Keratinocyte (primary cell): ENCODE measurements at regions not wholly inside any gene's neighbourhood (a gene's known extent, or its start where the extent isn't known, plus 50 kb on each side); places are given as distances from the start of the nearest gene placed in this dataset.

Experiments
- DNase-seq: peaks from one replicate; pipeline ENCODE4 v3.0.0-alpha.2; 2011; ENCODE audit warnings: low read depth, missing footprints, low spot score
- FAIRE-seq: peaks from 2 replicates; lab custom pipeline; 2011; peaks lifted over from hg19 to GRCh38; lab: Jason Lieb, UNC
- H2AFZ ChIP-seq: 2 replicates; pipeline ENCODE4 v1.6.0; 2012; ENCODE audit warnings: low read length, control low read depth, inconsistent platforms; ENCODE audit not compliant: control insufficient read depth
- H3K27ac ChIP-seq: 2 replicates; pipeline ENCODE4 v1.5.1; 2011; ENCODE audit warnings: low read length; ENCODE audit not compliant: control insufficient read depth, insufficient read depth
- H3K27me3 ChIP-seq: 3 replicates; pipeline ENCODE4 v1.6.0; 2011; ENCODE audit warnings: low read length; ENCODE audit not compliant: control insufficient read depth, insufficient read depth; ENCODE audit errors: extremely low read depth
- H3K36me3 ChIP-seq, 2 experiments: 2 replicates in 1 of 2; 3 replicates in 1 of 2; pipeline ENCODE4 v1.5.1; 2011; ENCODE audit warnings: low read length in 2 of 2, mild to moderate bottlenecking in 1 of 2; ENCODE audit not compliant: control insufficient read depth in 2 of 2, insufficient read depth in 2 of 2; ENCODE audit errors: extremely low read depth in 1 of 2
- H3K4me1 ChIP-seq: 3 replicates; pipeline ENCODE4 v1.5.1; 2011; ENCODE audit warnings: low read length; ENCODE audit not compliant: control insufficient read depth, insufficient read depth; ENCODE audit errors: extremely low read depth
- H3K4me2 ChIP-seq: 3 replicates; pipeline ENCODE4 v1.6.0; 2011; ENCODE audit warnings: low read depth, low read length; ENCODE audit not compliant: control insufficient read depth, insufficient read depth; ENCODE audit errors: extremely low read depth
- H3K4me3 ChIP-seq, 3 experiments: fragments of 200-600 bp in 1 of 3; sonication (generic) in 1 of 3; 2 replicates in 2 of 3; 3 replicates in 1 of 3; pipeline ENCODE4 v1.5.1; 2011 to 2016; ENCODE audit warnings: low read length in 3 of 3, mild to moderate bottlenecking in 3 of 3, control low read depth in 2 of 3, inconsistent platforms in 1 of 3, low read depth in 1 of 3, mixed read lengths in 1 of 3, mixed run types in 1 of 3, moderate library complexity in 1 of 3; ENCODE audit not compliant: control insufficient read depth in 2 of 3, insufficient read depth in 2 of 3; ENCODE audit errors: extremely low read depth in 1 of 3
- H3K79me2 ChIP-seq: 2 replicates; pipeline ENCODE4 v1.6.0; 2012; ENCODE audit warnings: low read length; ENCODE audit not compliant: control insufficient read depth, insufficient read depth
- H3K9ac ChIP-seq: 3 replicates; pipeline ENCODE4 v1.6.0; 2011; ENCODE audit warnings: low read length; ENCODE audit not compliant: control insufficient read depth, insufficient read depth; ENCODE audit errors: extremely low read depth
- H3K9me1 ChIP-seq: 3 replicates; pipeline ENCODE4 v1.6.0; 2011; ENCODE audit warnings: low read length; ENCODE audit not compliant: control insufficient read depth, insufficient read depth; ENCODE audit errors: extremely low read depth
- H3K9me3 ChIP-seq: 2 replicates; pipeline ENCODE4 v1.5.1; 2012; ENCODE audit warnings: low read depth, low read length; ENCODE audit not compliant: control insufficient read depth
- H4K20me1 ChIP-seq: 3 replicates; pipeline ENCODE4 v1.6.0; 2011; ENCODE audit warnings: low read length; ENCODE audit not compliant: control insufficient read depth, insufficient read depth; ENCODE audit errors: extremely low read depth
- CTCF ChIP-seq, 3 experiments: IDR thresholded peaks in 1 of 3; conservative IDR thresholded peaks in 1 of 3; optimal IDR thresholded peaks in 1 of 3; 2 replicates in 2 of 3; 3 replicates in 1 of 3; pipeline versions ENCODE3 to v1.5.1; 2011; ENCODE audit warnings: low read length in 3 of 3, mild to moderate bottlenecking in 3 of 3, moderate library complexity in 2 of 3, control low read depth in 1 of 3, inconsistent platforms in 1 of 3; ENCODE audit not compliant: insufficient read depth in 2 of 3; ENCODE audit errors: extremely low read depth in 1 of 3
- EZH2 ChIP-seq: IDR thresholded peaks from one replicate; pipeline ENCODE4 v1.6.1; 2012; ENCODE audit warnings: inconsistent platforms, mild to moderate bottlenecking, low read length, moderate library complexity
- dilution Hi-C: fragments of 300-500 bp; cut with MboI; formaldehyde crosslinking; loops from one replicate; pipeline ENCODE4 v1.7.0; 2020; ENCODE audit warnings: low sequenced_read_pairs; ENCODE audit not compliant: extremely low pct_ligation_motif_present

DNA sequence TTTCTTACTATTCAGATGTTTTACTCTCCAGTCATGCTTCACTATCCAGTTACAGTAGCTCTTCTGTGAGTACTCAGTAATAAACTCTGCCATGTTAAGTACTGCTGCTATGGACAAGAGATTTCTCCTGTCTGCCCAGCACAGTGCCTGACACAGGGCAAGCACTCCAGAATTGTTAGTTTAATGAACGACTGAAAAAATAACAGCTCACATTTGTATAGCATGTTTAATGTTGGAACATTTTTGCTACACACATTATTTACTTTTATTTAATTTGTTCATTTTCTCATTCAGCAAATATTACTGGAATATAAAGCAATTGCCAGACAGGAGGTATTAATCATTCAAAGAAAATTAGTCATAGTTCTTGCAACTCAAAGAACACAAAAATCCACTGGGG is 142.6 kb upstream of the HMGN3 start:
- Histone ChIP-seq H3K27me3 (no peaks in the 10 kb centered on the region), H3K27ac (no peak overlapping the region), H3K79me2 (no peaks in the 10 kb centered on the region), H3K9ac (no peak overlapping the region), H3K4me1 (peaks cover 11% of the 10 kb centered on the region), H3K9me1 (no peaks in the 10 kb centered on the region), H2AFZ (no peak overlapping the region), H3K4me2 (no peak overlapping the region), H4K20me1 (no peaks in the 10 kb centered on the region), H3K9me3 (no peaks in the 10 kb centered on the region), H3K4me3 (no peak overlapping the region), H3K36me3 (no peaks in the 10 kb centered on the region)
- dilution Hi-C loops = no loop called here
- no peak for TF ChIP-seq EZH2
- no peak for TF ChIP-seq CTCF (optimal IDR thresholded peaks at IDR 0.05 in 1 of 3, IDR thresholded peaks at IDR 0.05 in 1 of 3, conservative IDR thresholded peaks at IDR 0.05 in 1 of 3; ENCODE audit: extremely low read depth in 1 of 3, insufficient read depth in 2 of 3, low read length in 3 of 3)
- DNase-seq (no peak), FAIRE-seq (no peak)

DNA sequence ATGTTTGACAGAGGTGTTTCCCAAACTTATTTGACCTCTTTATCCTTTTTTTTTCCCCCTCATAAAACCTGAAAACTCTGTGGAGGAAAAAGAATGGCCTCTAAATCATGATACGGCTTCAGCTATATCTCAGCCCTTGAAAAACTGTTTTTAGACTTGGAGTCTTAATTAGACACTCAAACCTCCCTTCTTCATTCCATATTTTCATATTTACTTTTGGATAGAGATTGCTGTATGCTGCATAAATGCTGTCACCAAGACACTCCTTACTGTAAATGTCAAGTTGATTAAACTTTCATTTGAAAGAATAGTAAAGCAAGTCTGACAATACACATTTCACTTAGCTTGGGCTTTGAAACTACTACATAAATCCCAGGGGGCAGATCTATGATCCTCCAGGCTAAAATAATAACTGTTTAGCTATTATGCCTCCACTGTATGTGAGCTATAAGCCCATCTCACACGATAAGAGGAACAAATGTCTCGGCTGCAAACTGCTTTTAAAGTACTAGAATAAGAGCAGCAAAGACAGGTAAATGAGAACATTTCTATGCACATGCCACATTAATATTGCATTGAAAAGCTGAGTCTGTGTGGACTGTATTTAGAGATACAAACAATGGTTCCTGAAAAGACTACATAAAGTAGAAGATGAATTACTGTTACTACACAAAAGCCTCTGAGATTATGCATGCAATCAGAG is 141.3 kb upstream of the HMGN3 start:
- Histone ChIP-seq H3K27ac (no peak overlapping the region), H3K27me3 (no peaks in the 10 kb centered on the region), H4K20me1 (no peaks in the 10 kb centered on the region), H3K4me1 (peaks cover 11% of the 10 kb centered on the region), H3K4me3 (no peak overlapping the region), H3K9ac (no peak overlapping the region), H2AFZ (no peak overlapping the region), H3K9me1 (no peaks in the 10 kb centered on the region), H3K9me3 (no peaks in the 10 kb centered on the region), H3K79me2 (no peaks in the 10 kb centered on the region), H3K36me3 (no peaks in the 10 kb centered on the region), H3K4me2 (no peak overlapping the region)
- TF ChIP-seq EZH2 = no peak
- no peak for TF ChIP-seq CTCF (optimal IDR thresholded peaks at IDR 0.05 in 1 of 3, IDR thresholded peaks at IDR 0.05 in 1 of 3, conservative IDR thresholded peaks at IDR 0.05 in 1 of 3; ENCODE audit: extremely low read depth in 1 of 3, insufficient read depth in 2 of 3, low read length in 3 of 3)
- DNase-seq (no peak), FAIRE-seq (no peak)
- dilution Hi-C loops = no loop called here
